Transverse colon (tissue), 4 donors: ENCODE measurements at regions not wholly inside any gene's neighbourhood (a gene's known extent, or its start where the extent isn't known, plus 50 kb on each side); places are given as distances from the start of the nearest gene placed in this dataset.

Experiments used
- DNase-seq: peaks from one replicate; pipeline ENCODE4 v3.0.0-alpha.2; 2019
- H3K27ac ChIP-seq, 4 donors: fragments of 200-600 bp; sonication (generic); 2 replicates each; pipeline ENCODE4 v1.5.1; 2016 to 2018; ENCODE audit warnings: inconsistent platforms in 4 of 4
- H3K27me3 ChIP-seq: fragments of 200-600 bp; sonication (generic); 2 replicates; pipeline ENCODE4 v1.5.1; 2017; ENCODE audit warnings: inconsistent platforms
- H3K36me3 ChIP-seq, 4 donors: fragments of 200-600 bp; sonication (generic); 2 replicates each; pipeline ENCODE4 v1.5.1; 2017 to 2019; ENCODE audit warnings: inconsistent platforms in 4 of 4
- H3K4me1 ChIP-seq, 4 donors: fragments of 200-600 bp; sonication (generic); 2 replicates each; pipeline ENCODE4 v1.5.1; 2017 to 2020; ENCODE audit warnings: inconsistent platforms in 4 of 4
- H3K4me3 ChIP-seq, 4 donors: fragments of 200-600 bp; sonication (generic); 1 replicate in 1 of 4; 2 replicates in 3 of 4; pipeline versions ENCODE4 v1.5.1 to v1.6.1; 2017 to 2019; ENCODE audit warnings: inconsistent platforms in 4 of 4
- H3K9me3 ChIP-seq, 2 donors: fragments of 200-600 bp; sonication (generic); 2 replicates each; pipeline ENCODE4 v1.5.1; 2017 to 2019; ENCODE audit warnings: inconsistent platforms in 2 of 2
- EP300 ChIP-seq: sonication (generic); formaldehyde crosslinking; IDR thresholded peaks from one replicate; pipeline ENCODE4 v1.6.1; 2017; ENCODE audit warnings: antibody characterized with exemption, low read depth
- POLR2A ChIP-seq: fragments of 450-650 bp; IDR thresholded peaks from one replicate; pipeline ENCODE4 v1.6.1; 2016; ENCODE audit warnings: antibody characterized with exemption, mild to moderate bottlenecking, moderate library complexity
- POLR2AphosphoS5 ChIP-seq, 3 donors: sonication (generic); formaldehyde crosslinking; IDR thresholded peaks; one replicate each; pipeline ENCODE4 v1.6.1; 2016; ENCODE audit warnings: antibody characterized with exemption in 3 of 3
- WGBS, 2 donors: methylation state at CpG; one replicate each; pipeline ENCODE4 v1.1.5; 2018; ENCODE audit warnings: low coverage in 1 of 2; 5-methylcytosine and 5-hydroxymethylcytosine counted together
- in situ Hi-C, 4 donors: fragments of 200-750 bp; cut with MboI; loops; one replicate each; pipeline versions ENCODE4 v1.15.0 to v1.15.1; 2017; ENCODE audit warnings: low sequenced_read_pairs in 3 of 4, low pct_ligation_motif_present in 1 of 4, low pct_unique_long_range_greater_than_20kb in 1 of 4
- intact Hi-C: fragments of 100-400 bp; cut with DNase I; formaldehyde crosslinking; loops from one replicate; pipeline ENCODE4 v1.15.1; 2023; ENCODE audit warnings: low total_unique reads
- TF ChIP-seq, protein P1 (sequence below), 5 experiments: fragments of 200-600 bp in 3 of 5; fragments of 450-650 bp in 2 of 5; sonication (generic) in 3 of 5; IDR thresholded peaks; 1 replicate in 2 of 5; 2 replicates in 3 of 5; pipeline ENCODE4 v1.5.1; 2016 to 2017; ENCODE audit warnings: antibody characterized with exemption in 5 of 5, inconsistent platforms in 3 of 5, mild to moderate bottlenecking in 2 of 5, moderate library complexity in 1 of 5

DNA sequence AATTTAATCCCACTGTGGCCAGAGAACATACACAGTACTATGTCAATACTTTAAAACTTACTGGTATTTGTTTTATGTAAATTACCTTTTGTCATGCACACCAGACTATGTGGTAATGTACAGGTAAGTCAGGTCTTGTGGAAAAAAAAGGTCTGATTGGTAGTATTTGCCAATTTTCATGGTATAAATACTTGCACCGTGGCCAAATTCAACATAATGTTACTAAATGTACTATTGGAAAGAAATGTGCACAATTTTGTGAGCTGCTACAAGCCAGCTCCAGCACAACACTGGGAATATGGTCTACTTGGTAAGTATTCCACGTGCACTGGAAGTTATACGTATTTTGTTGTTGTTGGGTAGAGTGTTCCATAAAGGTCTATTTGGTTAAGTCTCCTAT, 392.5 kb downstream of the RPS24 start:
- in situ Hi-C loops (no loop called here), intact Hi-C loops (no loop called here)
- no peaks in the 10 kb centered on the region for H3K36me3 ChIP-seq
- peaks cover 0 to 10% of the 10 kb centered on the region in 2 donors for H3K9me3 ChIP-seq
- H3K4me1 ChIP-seq = no peaks in the 10 kb centered on the region
- H3K27ac ChIP-seq = no peak overlapping the region
- no peak for DNase-seq
- no peak overlapping the region for H3K4me3 ChIP-seq
- WGBS, 2 donors = 76 to 87% methylated on average over 3 of the region's 3 CpGs
- TF ChIP-seq, protein P1, sequence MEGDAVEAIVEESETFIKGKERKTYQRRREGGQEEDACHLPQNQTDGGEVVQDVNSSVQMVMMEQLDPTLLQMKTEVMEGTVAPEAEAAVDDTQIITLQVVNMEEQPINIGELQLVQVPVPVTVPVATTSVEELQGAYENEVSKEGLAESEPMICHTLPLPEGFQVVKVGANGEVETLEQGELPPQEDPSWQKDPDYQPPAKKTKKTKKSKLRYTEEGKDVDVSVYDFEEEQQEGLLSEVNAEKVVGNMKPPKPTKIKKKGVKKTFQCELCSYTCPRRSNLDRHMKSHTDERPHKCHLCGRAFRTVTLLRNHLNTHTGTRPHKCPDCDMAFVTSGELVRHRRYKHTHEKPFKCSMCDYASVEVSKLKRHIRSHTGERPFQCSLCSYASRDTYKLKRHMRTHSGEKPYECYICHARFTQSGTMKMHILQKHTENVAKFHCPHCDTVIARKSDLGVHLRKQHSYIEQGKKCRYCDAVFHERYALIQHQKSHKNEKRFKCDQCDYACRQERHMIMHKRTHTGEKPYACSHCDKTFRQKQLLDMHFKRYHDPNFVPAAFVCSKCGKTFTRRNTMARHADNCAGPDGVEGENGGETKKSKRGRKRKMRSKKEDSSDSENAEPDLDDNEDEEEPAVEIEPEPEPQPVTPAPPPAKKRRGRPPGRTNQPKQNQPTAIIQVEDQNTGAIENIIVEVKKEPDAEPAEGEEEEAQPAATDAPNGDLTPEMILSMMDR (IDR thresholded peaks at IDR 0.05) = no peak
- TF ChIP-seq POLR2A (no peak), EP300 (no peak), POLR2AphosphoS5 (IDR thresholded peaks at IDR 0.05) (no peak)
- no peaks in the 10 kb centered on the region for H3K27me3 ChIP-seq

DNA sequence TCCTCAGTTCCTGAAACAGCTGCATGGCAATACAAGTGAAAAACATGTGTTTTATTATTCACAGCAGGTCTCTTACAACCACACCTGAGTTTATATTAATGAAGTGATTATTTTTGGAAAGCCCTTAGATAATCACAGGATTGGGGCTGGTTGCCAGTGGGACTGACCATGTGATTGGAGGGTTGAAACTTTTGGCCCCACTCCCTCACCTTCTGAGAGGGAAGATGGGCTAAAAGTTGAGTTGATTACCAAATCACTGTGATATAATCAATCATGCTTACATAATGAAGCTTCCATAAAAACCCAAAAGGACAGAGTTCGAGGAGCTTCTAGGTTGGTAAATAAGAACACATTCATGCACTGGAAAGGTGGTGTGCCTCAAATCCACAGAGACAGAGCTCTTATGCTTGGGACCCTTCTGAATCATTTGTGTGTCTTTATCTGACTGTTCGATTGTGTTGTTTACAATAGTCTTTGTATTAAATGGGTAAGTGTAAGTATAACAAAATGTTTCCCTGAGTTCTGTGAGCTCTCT, 393.9 kb downstream of the RPS24 start:
- Histone ChIP-seq H3K27me3 (no peaks in the 10 kb centered on the region), H3K4me3 (no peak overlapping the region), H3K4me1 (no peaks in the 10 kb centered on the region), H3K36me3 (no peaks in the 10 kb centered on the region), H3K27ac (no peak overlapping the region), H3K9me3 (peaks cover 0 to 10% of the 10 kb centered on the region in 2 donors)
- DNase-seq = no peak
- intact Hi-C loops = no loop called here
- WGBS, 2 donors = 74 to 100% methylated on average over 2 of the region's 2 CpGs
- in situ Hi-C loops = no loop called here
- no peak for TF ChIP-seq POLR2AphosphoS5 (IDR thresholded peaks at IDR 0.05)
- TF ChIP-seq EP300 = no peak
- TF ChIP-seq POLR2A = no peak
- TF ChIP-seq, protein P1 (IDR thresholded peaks at IDR 0.05) = no peak

DNA sequence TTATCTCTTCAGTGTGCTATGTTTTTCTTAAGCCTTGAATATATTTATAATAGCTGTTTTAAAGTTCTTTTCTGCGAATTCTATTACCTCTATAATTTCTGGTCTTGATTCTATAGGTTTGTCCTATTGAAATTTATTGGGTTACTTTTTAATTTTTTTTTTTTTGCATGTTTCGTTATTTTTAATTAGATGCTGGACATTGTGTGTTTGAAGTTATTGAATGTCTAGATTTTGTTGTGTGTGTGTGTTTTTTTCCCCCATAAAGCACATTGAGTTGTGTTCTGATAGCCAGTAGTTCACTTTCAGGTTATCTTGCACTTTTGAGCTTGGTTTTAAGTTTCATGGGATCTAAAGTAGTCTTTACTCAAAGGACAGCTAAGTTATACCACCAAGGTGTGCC, 394.9 kb downstream of the RPS24 start:
- H3K4me1 ChIP-seq = peaks cover 0 to 6% (median 2%) of the 10 kb centered on the region in 4 donors
- no peaks in the 10 kb centered on the region for H3K27me3 ChIP-seq
- no peaks in the 10 kb centered on the region for H3K36me3 ChIP-seq
- intact Hi-C loops (no loop called here), in situ Hi-C loops (no loop called here)
- no peak overlapping the region for H3K4me3 ChIP-seq
- no peak overlapping the region for H3K27ac ChIP-seq
- TF ChIP-seq POLR2AphosphoS5 (IDR thresholded peaks at IDR 0.05) = no peak
- no peak for TF ChIP-seq EP300
- TF ChIP-seq, protein P1 (IDR thresholded peaks at IDR 0.05) = no peak
- no peak for TF ChIP-seq POLR2A
- DNase-seq = no peak
- H3K9me3 ChIP-seq = peaks cover 0 to 10% of the 10 kb centered on the region in 2 donors
- 81 to 85% methylated on average over 2 of the region's 2 CpGs for WGBS, 2 donors

DNA sequence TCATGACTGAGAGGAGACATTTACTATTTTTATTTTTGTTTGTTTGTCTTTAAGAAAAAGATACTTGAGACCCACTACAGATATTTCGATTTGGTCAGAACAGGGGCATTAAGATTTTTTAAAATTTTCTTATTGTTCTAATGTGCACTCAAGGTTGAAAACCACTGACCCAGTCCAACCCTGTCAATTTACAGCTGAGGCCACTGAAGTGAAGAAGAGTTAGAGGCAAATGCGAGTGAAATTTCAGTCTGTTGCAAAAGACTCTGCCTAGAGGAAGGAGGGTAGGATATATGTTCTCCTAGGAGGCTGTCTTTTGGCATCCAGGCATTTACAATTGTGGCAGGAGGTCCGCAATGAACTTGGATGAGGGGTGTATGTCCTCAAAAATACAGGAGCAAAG, 396.3 kb downstream of the RPS24 start:
- no peak overlapping the region for H3K27ac ChIP-seq
- peaks cover 0 to 6% (median 2%) of the 10 kb centered on the region in 4 donors for H3K4me1 ChIP-seq
- in situ Hi-C loops (no loop called here), intact Hi-C loops (no loop called here)
- H3K36me3 ChIP-seq = no peaks in the 10 kb centered on the region
- no peak for DNase-seq
- TF ChIP-seq POLR2A (no peak), POLR2AphosphoS5 (IDR thresholded peaks at IDR 0.05) (no peak), EP300 (no peak)
- TF ChIP-seq, protein P1 (IDR thresholded peaks at IDR 0.05) = no peak
- no peak overlapping the region for H3K4me3 ChIP-seq
- 75 to 80% methylated on average over 2 to 3 of the region's 3 CpGs for WGBS, 2 donors
- H3K9me3 ChIP-seq = peaks cover 0 to 8% of the 10 kb centered on the region in 2 donors
- H3K27me3 ChIP-seq = no peaks in the 10 kb centered on the region
